K562 (cell line): ENCODE measurements at regions not wholly inside any gene's neighbourhood (a gene's known extent, or its start where the extent isn't known, plus 50 kb on each side); places are given as distances from the start of the nearest gene placed in this dataset.

Source experiments
- ATAC-seq: fragments of 200-7000 bp; cut with Tn5 transposase; 3 replicates; pipeline ENCODE4 v1.9.1; 2020; ENCODE audit warnings: moderate library complexity
- BruUV-seq: library from RNA; stranded (reverse); fragments of 400-500 nt; replicated peaks from 2 replicates; lab custom pipeline; 2021; lab: Mats Ljungman, UMichigan
- CTCF ChIA-PET: fragments of 300-600 bp; formaldehyde crosslinking; extraction: SDS; loops from one replicate; lab custom pipeline; 2021; ENCODE audit warnings: low intra/inter-chr PET ratio; lab: Yijun Ruan, JAX
- POLR2A ChIA-PET: fragments of 300-600, 350-650 bp; sonication (Branson Sonifier 250); formaldehyde crosslinking; extraction: SDS; loops from one replicate; lab custom pipeline; 2021; ENCODE audit warnings: antibody characterized with exemption, inconsistent platforms; lab: Yijun Ruan, JAX
- DNase-seq, 4 experiments: peaks; one replicate each; pipeline versions ENCODE4 v3.0.0 to v3.0.0-alpha.2; 2011 to 2018; ENCODE audit warnings: low spot score in 3 of 4, mixed read lengths in 3 of 4; ENCODE audit errors: extremely low read depth in 1 of 4
- FAIRE-seq: peaks from 2 replicates; lab custom pipeline; 2011; peaks lifted over from hg19 to GRCh38; lab: Jason Lieb, UNC
- H2AFZ ChIP-seq: 2 replicates; pipeline ENCODE4 v1.6.0; 2011; ENCODE audit warnings: low read depth, low read length, control low read depth, inconsistent platforms
- H3K27ac ChIP-seq: fragments of 200-600 bp; 3 replicates; pipeline ENCODE4 v1.8.0; 2011; ENCODE audit warnings: low read depth, mild to moderate bottlenecking, control low read depth, inconsistent platforms, low read length, moderate library complexity, mixed read lengths; ENCODE audit errors: extremely low read depth
- H3K27me3 ChIP-seq, 2 experiments: fragments of 300-600 bp in 1 of 2; 2 replicates in 1 of 2; 3 replicates in 1 of 2; pipeline versions ENCODE4 v1.6.0 to v1.8.0; 2011; ENCODE audit warnings: inconsistent platforms in 2 of 2, low read length in 2 of 2, mild to moderate bottlenecking in 1 of 2, mixed read lengths in 1 of 2, moderate library complexity in 1 of 2; ENCODE audit not compliant: control insufficient read depth in 2 of 2, insufficient read depth in 2 of 2
- H3K36me3 ChIP-seq: fragments of 300-600 bp; 3 replicates; pipeline ENCODE4 v1.8.0; 2011; ENCODE audit warnings: mild to moderate bottlenecking, low read length, inconsistent platforms; ENCODE audit not compliant: control insufficient read depth, insufficient read depth
- H3K4me1 ChIP-seq, 2 experiments: fragments of 200-600 bp in 1 of 2; replicated peaks in 1 of 2; 2 replicates in 1 of 2; 3 replicates in 1 of 2; pipeline versions ENCODE4 v1.5.1 to v1.8.0; 2011; ENCODE audit warnings: inconsistent platforms in 2 of 2, low read length in 2 of 2, mild to moderate bottlenecking in 1 of 2, mixed read lengths in 1 of 2, moderate library complexity in 1 of 2; ENCODE audit not compliant: control insufficient read depth in 2 of 2, insufficient read depth in 2 of 2
- H3K4me2 ChIP-seq: 2 replicates; pipeline ENCODE4 v1.6.1; 2011; ENCODE audit warnings: low read length, control low read depth, inconsistent platforms, mixed read lengths; ENCODE audit not compliant: insufficient read depth
- H3K4me3 ChIP-seq: fragments of 200-600 bp; sonication (generic), shearing (Covaris generic); 2 replicates; pipeline ENCODE4 v1.5.1; 2016; ENCODE audit warnings: control low read depth, inconsistent platforms
- H3K79me2 ChIP-seq: fragments of 200-600 bp; 3 replicates; pipeline ENCODE4 v1.8.0; 2011; ENCODE audit warnings: low read length, inconsistent platforms; ENCODE audit not compliant: control insufficient read depth, insufficient read depth
- H3K9ac ChIP-seq, 2 experiments: 2 replicates each; pipeline versions ENCODE4 v1.6.0 to v1.6.1; 2011; ENCODE audit warnings: low read depth in 2 of 2, low read length in 2 of 2, control low read depth in 1 of 2, inconsistent platforms in 1 of 2, mild to moderate bottlenecking in 1 of 2, mixed read lengths in 1 of 2; ENCODE audit not compliant: insufficient read depth in 1 of 2
- H3K9me1 ChIP-seq: one replicate; pipeline ENCODE4 v1.6.0; 2011; ENCODE audit warnings: inconsistent platforms, mild to moderate bottlenecking, low read length, moderate library complexity; ENCODE audit not compliant: control insufficient read depth, insufficient read depth
- H3K9me3 ChIP-seq: replicated peaks from 2 replicates; pipeline ENCODE4 v1.5.1; 2011; ENCODE audit warnings: low read depth, low read length, inconsistent platforms; ENCODE audit not compliant: control insufficient read depth, insufficient read depth
- H4K20me1 ChIP-seq: replicated peaks from 2 replicates; pipeline ENCODE4 v1.6.1; 2011; ENCODE audit warnings: low read length, inconsistent platforms, mixed read lengths; ENCODE audit not compliant: control insufficient read depth, insufficient read depth
- KAT7 ChIP-seq: sonication (generic); formaldehyde crosslinking; IDR thresholded peaks from 2 replicates; pipeline ENCODE4 v1.8.0; 2022; ENCODE audit warnings: missing genetic modification reagents, mild to moderate bottlenecking, borderline replicate concordance
- MCM7 ChIP-seq, 2 experiments: fragments of 450-650 bp; IDR thresholded peaks; 2 replicates each; pipeline ENCODE4 v1.6.1; 2016 to 2018
- MLLT1 ChIP-seq, 2 experiments: fragments of 450-650 bp; IDR thresholded peaks; 2 replicates each; pipeline ENCODE4 v1.6.1; 2016
- NCOA6 ChIP-seq: fragments of 450-650 bp; IDR thresholded peaks from 2 replicates; pipeline ENCODE4 v1.6.1; 2017; ENCODE audit warnings: mild to moderate bottlenecking
- TRIM25 ChIP-seq: fragments of 450-650 bp; IDR thresholded peaks from 2 replicates; pipeline ENCODE4 v1.7.0; 2016; ENCODE audit warnings: borderline replicate concordance
- WGBS: fragments of 100-300 bp; shearing (Covaris generic); methylation state at CpG from one replicate; pipeline ENCODE4 v1.1.6; 2016; ENCODE audit warnings: low coverage, mixed read lengths; ENCODE audit not compliant: insufficient coverage; ENCODE audit errors: missing lambda C conversion rate; 5-methylcytosine and 5-hydroxymethylcytosine counted together
- in situ Hi-C: fragments of 300-500 bp; cut with MboI; formaldehyde crosslinking; loops from 4 replicates; pipeline ENCODE4 v1.15.0; 2018; ENCODE audit warnings: inconsistent platforms, mixed read lengths
- intact Hi-C: fragments of 100-400 bp; cut with micrococcal nuclease; formaldehyde crosslinking; loops from 2 replicates; pipeline ENCODE4 v1.14.2; 2022

GRCh38 chrX:125153621-125154020, 166.1 kb upstream of the TEX13C start:
- no peaks in the 10 kb centered on the region for H3K27me3 ChIP-seq
- peak overlapping the region; percentile 43 for H3K4me3 ChIP-seq
- peak in 2 of 4 experiments; percentile 7 to 16 for DNase-seq
- in situ Hi-C loops (no loop called here), intact Hi-C loops (loop anchor here (5.0 kb wide), 1 partner anchor 44 kb away; no protein-coding TSS in a partner anchor)
- no peak overlapping the region for H2AFZ ChIP-seq
- no peaks in the 10 kb centered on the region for H4K20me1 ChIP-seq
- H3K27ac ChIP-seq, result peak overlapping the region; percentile 59; the same call in 2 of the 3 replicates
- ATAC-seq, result peak; percentile 66
- no peak for TF ChIP-seq MCM7 (IDR thresholded peaks at IDR 0.05)
- TF ChIP-seq NCOA6, result 0 out of 2 replicates have a peak, but pooled peaks have one; percentile 11
- TF ChIP-seq MLLT1 (IDR thresholded peaks at IDR 0.05), result peak in 1 of 2 experiments; percentile 34; a peak in 1 of 4 replicates
- TF ChIP-seq KAT7 (CRISPR knock-in tag), result no peak
- TF ChIP-seq TRIM25, result no peak
- BruUV-seq, result no TSS peak
- ChIA-PET POLR2A (interaction anchor here (0.7 to 1.6 kb wide), 4 partner anchors 9 to 264 kb away, joined by 3 to 4 read pairs (median 4); no protein-coding TSS in a partner anchor), CTCF (no interaction called here)
- peaks cover 48% of the 10 kb centered on the region for H3K79me2 ChIP-seq
- no peaks in the 10 kb centered on the region for H3K9me1 ChIP-seq
- H3K9ac ChIP-seq, result peak overlapping the region; percentile 36 to 74; a peak in 3 of 4 replicates
- FAIRE-seq, result peak; percentile 54
- 0% methylated on average over 2 of the region's 2 CpGs for WGBS
- H3K9me3 ChIP-seq, result no peaks in the 10 kb centered on the region; the same call in 1 of the 2 replicates
- no peaks in the 10 kb centered on the region; a peak in 2 of 5 replicates for H3K4me1 ChIP-seq
- H3K4me2 ChIP-seq, result peak overlapping the region; percentile 74
- H3K36me3 ChIP-seq, result peaks cover 3% of the 10 kb centered on the region; the same call in 1 of the 3 replicates
